HepG2 (cell line): ENCODE measurements at regions not wholly inside any gene's neighbourhood (a gene's known extent, or its start where the extent isn't known, plus 50 kb on each side); places are given as distances from the start of the nearest gene placed in this dataset.
A peak's percentile ranks its signal among the peaks of the same experiment; 100 is the strongest.
"Not testable (repeated sequence)": the region's sequence is repeated elsewhere in the genome, so short reads cannot be mapped to it uniquely, and the experiment has no call there.

ENCODE experiments used
- ATAC-seq: fragments of 200-7000 bp; cut with Tn5 transposase; 3 replicates; pipeline ENCODE4 v1.9.1; 2020; ENCODE audit warnings: mild to moderate bottlenecking, moderate library complexity
- BruUV-seq: library from RNA; stranded (reverse); fragments of 400-500 nt; replicated peaks from 2 replicates; lab custom pipeline; 2021; lab: Mats Ljungman, UMichigan
- CTCF ChIA-PET: fragments of 300-600 bp; formaldehyde crosslinking; extraction: SDS; loops from one replicate; lab custom pipeline; 2021; ENCODE audit warnings: low total read pairs, inconsistent platforms, low intra/inter-chr PET ratio; lab: Yijun Ruan, JAX
- POLR2A ChIA-PET: fragments of 350-600 bp; sonication (Branson Sonifier 250); formaldehyde crosslinking; loops from one replicate; lab custom pipeline; 2020; ENCODE audit warnings: antibody characterized with exemption, inconsistent platforms; lab: Yijun Ruan, JAX
- DNase-seq: peaks from one replicate; pipeline ENCODE4 v3.0.0-alpha.2; 2015; ENCODE audit warnings: low spot score
- FAIRE-seq: peaks from 3 replicates; lab custom pipeline; 2011; peaks lifted over from hg19 to GRCh38; lab: Jason Lieb, UNC
- H2AFZ ChIP-seq: one replicate; pipeline ENCODE4 v1.6.1; 2011; ENCODE audit warnings: low read length, inconsistent platforms
- H3K27ac ChIP-seq: fragments of 300-600 bp; 3 replicates; pipeline ENCODE4 v1.8.0; 2011; ENCODE audit warnings: mixed run types, mild to moderate bottlenecking, mixed read lengths, low read length, inconsistent platforms; ENCODE audit not compliant: insufficient read depth; ENCODE audit errors: extremely low read length
- H3K27me3 ChIP-seq, 2 experiments: fragments of 200-600 bp in 1 of 2; 2 replicates in 1 of 2; 3 replicates in 1 of 2; pipeline versions ENCODE4 v1.6.0 to v1.8.0; 2011; ENCODE audit warnings: low read length in 2 of 2, mild to moderate bottlenecking in 2 of 2, moderate library complexity in 2 of 2, inconsistent platforms in 1 of 2; ENCODE audit not compliant: insufficient read depth in 2 of 2, control insufficient read depth in 1 of 2
- H3K36me3 ChIP-seq, 2 experiments: fragments of 200-600 bp in 1 of 2; replicated peaks in 1 of 2; 2 replicates in 1 of 2; 3 replicates in 1 of 2; pipeline versions ENCODE4 v1.5.1 to v1.8.0; 2011; ENCODE audit warnings: low read length in 2 of 2, inconsistent platforms in 1 of 2; ENCODE audit not compliant: insufficient read depth in 2 of 2, control insufficient read depth in 1 of 2
- H3K4me1 ChIP-seq: 2 replicates; pipeline ENCODE4 v1.5.1; 2012; ENCODE audit warnings: low read length, inconsistent platforms; ENCODE audit not compliant: insufficient read depth
- H3K4me2 ChIP-seq: 2 replicates; pipeline ENCODE4 v1.6.0; 2011; ENCODE audit warnings: low read depth, low read length, inconsistent platforms
- H3K4me3 ChIP-seq, 3 experiments: fragments of 200-600 bp in 1 of 3; sonication (generic), shearing (Covaris generic) in 1 of 3; replicated peaks in 1 of 3; 2 replicates each; pipeline ENCODE4 v1.5.1; 2011 to 2016; ENCODE audit warnings: low read length in 3 of 3, inconsistent platforms in 2 of 3, low read depth in 2 of 3, mild to moderate bottlenecking in 2 of 3, control low read depth in 1 of 3, mixed read lengths in 1 of 3; ENCODE audit not compliant: insufficient read depth in 1 of 3
- H3K79me2 ChIP-seq: one replicate; pipeline ENCODE4 v1.6.1; 2011; ENCODE audit warnings: low read length, inconsistent platforms; ENCODE audit not compliant: insufficient read depth
- H3K9ac ChIP-seq: 2 replicates; pipeline ENCODE4 v1.6.0; 2011; ENCODE audit warnings: mild to moderate bottlenecking, low read depth, low read length, inconsistent platforms; ENCODE audit not compliant: insufficient read depth
- H3K9me3 ChIP-seq: 2 replicates; pipeline ENCODE4 v1.5.1; 2012; ENCODE audit warnings: mild to moderate bottlenecking, low read length
- H4K20me1 ChIP-seq: 2 replicates; pipeline ENCODE4 v1.6.0; 2011; ENCODE audit warnings: inconsistent platforms, mild to moderate bottlenecking, low read length, moderate library complexity; ENCODE audit not compliant: insufficient read depth
- WGBS: methylation state at CpG from one replicate; pipeline ENCODE4 v1.1.6; 2017; ENCODE audit warnings: low lambda C conversion rate; 5-methylcytosine and 5-hydroxymethylcytosine counted together
- in situ Hi-C: cut with HindIII; loops from 2 replicates; pipeline ENCODE4 v1.10.0; 2017; ENCODE audit warnings: low pct_unique_long_range_greater_than_20kb; ENCODE audit not compliant: extremely low pct_ligation_motif_present
- intact Hi-C: fragments of 100-400 bp; cut with micrococcal nuclease; formaldehyde crosslinking; loops from one replicate; pipeline ENCODE4 v1.10.0; 2022; ENCODE audit not compliant: unreplicated experiment

DNA sequence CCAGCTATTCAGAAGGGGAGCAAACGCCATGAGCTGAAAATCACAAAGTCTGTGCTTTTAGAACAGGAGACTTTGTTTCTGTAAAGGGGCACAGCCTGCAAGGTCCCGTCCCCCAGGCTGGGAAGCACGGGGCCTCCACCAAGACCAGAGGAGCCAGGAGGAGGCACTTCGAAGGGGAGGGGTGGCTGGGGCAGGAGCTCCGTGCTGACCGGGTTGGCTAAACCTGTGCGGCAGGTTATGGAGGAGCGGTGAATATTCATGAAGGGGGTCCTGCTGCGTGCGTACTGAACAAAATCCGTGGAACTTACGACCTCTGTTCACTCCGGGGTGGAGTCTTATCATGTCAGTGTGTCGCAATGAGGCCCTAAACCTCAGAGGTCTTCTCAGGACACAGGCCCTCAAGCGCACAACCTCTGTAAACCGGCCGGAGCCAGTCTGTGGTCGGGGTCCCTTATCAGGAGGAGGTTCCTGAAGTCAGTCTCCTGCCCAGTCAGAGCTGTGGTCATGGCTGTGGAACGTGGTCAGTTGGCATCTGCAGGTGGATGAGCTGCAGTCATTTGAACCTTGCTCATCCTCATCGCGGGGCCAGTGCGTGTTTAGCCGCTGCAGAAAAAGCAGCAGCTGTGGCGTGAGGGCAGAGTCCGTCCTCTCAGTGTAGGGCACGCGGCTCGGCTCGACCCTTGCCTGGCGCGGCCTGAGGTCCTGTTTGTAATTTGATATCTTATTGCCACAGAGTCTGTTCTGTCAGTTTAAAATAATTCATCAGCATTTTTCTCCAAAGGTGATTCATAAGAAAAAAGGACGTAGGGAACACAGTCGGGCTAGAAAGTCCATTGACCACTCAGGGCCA, 5507.7 kb upstream of the TPTE start:
- BruUV-seq, H3K9me3 ChIP-seq, H4K20me1 ChIP-seq, POLR2A ChIA-PET, H3K4me1 ChIP-seq, FAIRE-seq, H3K36me3 ChIP-seq, H3K79me2 ChIP-seq, H3K4me2 ChIP-seq, H3K9ac ChIP-seq, CTCF ChIA-PET, intact Hi-C loops, H3K4me3 ChIP-seq, H3K27ac ChIP-seq, DNase-seq, H3K27me3 ChIP-seq, in situ Hi-C loops, H2AFZ ChIP-seq: not testable (repeated sequence)
- peak; percentile 85 for ATAC-seq
- no CpG with 5 or more reads among the region's 33 CpGs for WGBS

DNA sequence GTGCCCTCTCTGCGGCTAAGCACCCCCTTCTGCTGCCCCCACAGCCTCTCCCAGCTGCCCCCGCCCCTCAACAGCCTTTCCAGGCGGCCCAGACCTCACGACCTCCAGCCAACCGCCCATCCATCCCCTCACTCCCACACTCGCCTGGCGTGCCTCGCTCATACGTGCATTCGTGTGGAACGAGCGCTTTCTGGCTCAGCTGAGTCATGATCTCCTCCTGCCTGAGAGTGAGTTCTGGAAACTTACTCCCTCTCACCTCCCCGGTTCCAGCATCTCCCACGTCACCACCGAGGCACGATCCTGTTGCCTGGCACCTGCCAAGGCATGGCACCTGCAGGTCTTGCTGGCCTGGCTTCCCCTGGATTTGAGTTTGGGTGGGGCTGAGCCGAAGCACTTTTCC, 5506.2 kb upstream of the TPTE start:
- DNase-seq, ATAC-seq, POLR2A ChIA-PET, H4K20me1 ChIP-seq, H3K4me1 ChIP-seq, H3K36me3 ChIP-seq, BruUV-seq, H2AFZ ChIP-seq, in situ Hi-C loops, H3K4me2 ChIP-seq, H3K9me3 ChIP-seq, H3K27me3 ChIP-seq, H3K79me2 ChIP-seq, H3K4me3 ChIP-seq, FAIRE-seq, H3K9ac ChIP-seq, CTCF ChIA-PET, intact Hi-C loops, H3K27ac ChIP-seq: not testable (repeated sequence)
- no CpG with 5 or more reads among the region's 17 CpGs for WGBS

DNA sequence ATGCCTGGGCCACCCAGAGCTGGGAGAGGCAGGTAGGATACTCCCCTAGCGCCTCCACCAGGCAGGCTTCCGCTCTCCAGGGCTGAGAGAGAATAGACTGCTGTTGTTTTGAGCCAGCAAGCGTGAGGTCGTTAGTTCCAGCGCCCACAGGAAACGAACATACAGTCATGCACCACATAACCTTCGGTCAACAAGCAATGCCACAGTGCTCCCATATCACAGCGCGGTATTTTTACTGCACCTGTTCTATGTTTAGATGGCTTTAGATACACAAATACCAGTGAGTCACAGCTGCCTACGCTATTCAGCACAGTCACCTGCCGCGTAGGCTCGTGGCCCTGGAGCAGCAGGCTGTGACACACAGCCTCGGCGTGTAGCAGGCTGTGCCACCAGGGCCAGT, 5502.3 kb upstream of the TPTE start:
- CTCF ChIA-PET, POLR2A ChIA-PET, FAIRE-seq, H3K27me3 ChIP-seq, H3K27ac ChIP-seq, H3K36me3 ChIP-seq, H4K20me1 ChIP-seq, H3K79me2 ChIP-seq, in situ Hi-C loops, H3K9me3 ChIP-seq, H3K9ac ChIP-seq, H3K4me1 ChIP-seq, BruUV-seq, DNase-seq, H3K4me3 ChIP-seq, intact Hi-C loops, H2AFZ ChIP-seq, H3K4me2 ChIP-seq: not testable (repeated sequence)
- WGBS: no CpG with 5 or more reads among the region's 15 CpGs
- peak; percentile 77 for ATAC-seq

- H3K79me2 ChIP-seq, BruUV-seq, H3K9ac ChIP-seq, H3K27me3 ChIP-seq, H3K4me1 ChIP-seq, FAIRE-seq, H3K36me3 ChIP-seq, H3K27ac ChIP-seq, CTCF ChIA-PET, H2AFZ ChIP-seq, H3K4me3 ChIP-seq, intact Hi-C loops, H3K4me2 ChIP-seq, DNase-seq, H3K9me3 ChIP-seq, in situ Hi-C loops, H4K20me1 ChIP-seq, POLR2A ChIA-PET: not testable (repeated sequence)
- ATAC-seq: peak; percentile 19
- WGBS: no CpG with 5 or more reads among the region's 27 CpGs
These were observed 5499.6 kb upstream of the TPTE start for GRCh38 chr21:5021815-5022214.
